GM19463 (cell line): ENCODE measurements at regions not wholly inside any gene's neighbourhood (a gene's known extent, or its start where the extent isn't known, plus 50 kb on each side); places are given as distances from the start of the nearest gene placed in this dataset.

Source experiments
- ATAC-seq: cut with Tn5 transposase; IDR thresholded peaks from one replicate; pipeline ENCODE4 v1.9.1; 2021; ENCODE audit warnings: mild to moderate bottlenecking, moderate library complexity; ENCODE audit not compliant: unreplicated experiment

- no peak for ATAC-seq
These were observed 63.3 kb upstream of the ZC3H11B start for GRCh38 chr1:219676012-219676765.

GRCh38 chr1:219670426-219671149, 57.7 kb upstream of the ZC3H11B start:
- no peak for ATAC-seq

- no peak for ATAC-seq
These were observed 56.7 kb upstream of the ZC3H11B start for GRCh38 chr1:219669556-219669955.

- no peak for ATAC-seq
These were observed 56.1 kb upstream of the ZC3H11B start for GRCh38 chr1:219669042-219669441.

DNA sequence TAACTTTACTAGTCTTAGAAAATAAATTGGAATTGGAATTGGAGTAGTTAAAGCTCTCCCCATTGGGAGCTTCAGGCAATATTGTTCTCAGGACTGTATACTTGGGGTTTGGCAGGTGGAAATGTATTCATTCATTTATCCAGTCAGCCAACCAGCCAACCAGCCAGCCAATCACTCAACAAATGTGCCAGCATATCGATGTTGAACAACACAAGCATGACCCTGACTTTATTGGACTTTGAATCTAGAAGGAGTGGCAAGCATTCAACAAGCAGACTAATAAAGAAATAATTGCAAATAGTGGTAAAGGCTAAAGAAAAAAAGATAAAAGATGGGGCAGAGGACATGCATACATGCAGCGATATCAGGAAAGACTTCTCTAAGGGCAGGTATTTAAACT, 55.5 kb upstream of the ZC3H11B start:
- no peak for ATAC-seq

DNA sequence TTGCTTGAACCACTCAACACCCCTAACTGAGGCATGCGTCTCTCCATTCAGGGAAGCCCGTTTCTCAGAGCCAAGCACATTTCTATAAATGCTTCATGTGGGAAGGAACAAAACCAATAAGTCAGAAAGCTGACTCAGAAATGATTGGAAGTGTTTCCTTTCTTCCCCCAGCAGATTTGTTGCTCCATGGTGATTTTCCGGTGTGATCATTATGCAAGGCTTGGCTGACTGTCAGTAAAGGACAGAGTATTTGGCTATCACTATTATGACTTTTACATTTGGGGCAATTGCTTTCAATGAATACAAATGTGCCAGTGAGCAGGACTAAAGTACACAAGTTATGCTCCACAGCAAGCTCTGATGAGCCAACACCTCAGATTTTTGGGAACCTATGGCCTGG, 53.3 kb upstream of the ZC3H11B start:
- no peak for ATAC-seq

- ATAC-seq: no peak
These were observed 52.2 kb upstream of the ZC3H11B start for GRCh38 chr1:219665089-219665488.

- ATAC-seq: no peak
These were observed 51.6 kb upstream of the ZC3H11B start for GRCh38 chr1:219664310-219665029.
